ENCODE measurements at regions not wholly inside any gene's neighbourhood (a gene's known extent, or its start where the extent isn't known, plus 50 kb on each side); places are given as distances from the start of the nearest gene placed in this dataset.

DNA sequence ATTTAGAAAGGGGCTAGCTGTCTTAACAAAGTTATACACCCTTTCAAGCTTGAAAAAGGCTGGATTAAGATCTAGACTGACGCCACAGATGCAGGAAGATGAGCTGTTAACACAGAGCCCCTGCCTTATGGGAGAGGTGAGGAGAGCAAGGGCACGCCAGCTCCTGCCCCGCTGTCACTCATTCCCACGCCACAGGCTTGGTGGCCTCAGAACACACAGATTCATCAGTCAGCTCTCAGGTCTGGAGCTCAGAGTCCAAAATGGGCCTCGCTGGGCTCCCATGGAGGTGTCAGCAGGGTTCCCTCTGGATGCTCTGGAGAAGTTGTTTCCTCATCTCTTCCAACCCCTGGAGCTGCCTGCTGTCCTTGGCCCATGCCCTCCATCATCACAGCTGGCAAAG, 554.2 kb downstream of the TCERG1L start:
- no peak for TF ChIP-seq POLR2AphosphoS5 (IDR thresholded peaks at IDR 0.05; ENCODE audit: low read depth)
- TF ChIP-seq JUNB (IDR thresholded peaks at IDR 0.05; ENCODE audit: unreplicated experiment), result no peak
- TF ChIP-seq, protein P1, sequence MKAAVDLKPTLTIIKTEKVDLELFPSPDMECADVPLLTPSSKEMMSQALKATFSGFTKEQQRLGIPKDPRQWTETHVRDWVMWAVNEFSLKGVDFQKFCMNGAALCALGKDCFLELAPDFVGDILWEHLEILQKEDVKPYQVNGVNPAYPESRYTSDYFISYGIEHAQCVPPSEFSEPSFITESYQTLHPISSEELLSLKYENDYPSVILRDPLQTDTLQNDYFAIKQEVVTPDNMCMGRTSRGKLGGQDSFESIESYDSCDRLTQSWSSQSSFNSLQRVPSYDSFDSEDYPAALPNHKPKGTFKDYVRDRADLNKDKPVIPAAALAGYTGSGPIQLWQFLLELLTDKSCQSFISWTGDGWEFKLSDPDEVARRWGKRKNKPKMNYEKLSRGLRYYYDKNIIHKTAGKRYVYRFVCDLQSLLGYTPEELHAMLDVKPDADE (IDR thresholded peaks at IDR 0.05), result no peak
- no peak for TF ChIP-seq CREB1 (CRISPR knock-in tag; IDR thresholded peaks at IDR 0.05; ENCODE audit: low read depth)
- TF ChIP-seq, protein P2, sequence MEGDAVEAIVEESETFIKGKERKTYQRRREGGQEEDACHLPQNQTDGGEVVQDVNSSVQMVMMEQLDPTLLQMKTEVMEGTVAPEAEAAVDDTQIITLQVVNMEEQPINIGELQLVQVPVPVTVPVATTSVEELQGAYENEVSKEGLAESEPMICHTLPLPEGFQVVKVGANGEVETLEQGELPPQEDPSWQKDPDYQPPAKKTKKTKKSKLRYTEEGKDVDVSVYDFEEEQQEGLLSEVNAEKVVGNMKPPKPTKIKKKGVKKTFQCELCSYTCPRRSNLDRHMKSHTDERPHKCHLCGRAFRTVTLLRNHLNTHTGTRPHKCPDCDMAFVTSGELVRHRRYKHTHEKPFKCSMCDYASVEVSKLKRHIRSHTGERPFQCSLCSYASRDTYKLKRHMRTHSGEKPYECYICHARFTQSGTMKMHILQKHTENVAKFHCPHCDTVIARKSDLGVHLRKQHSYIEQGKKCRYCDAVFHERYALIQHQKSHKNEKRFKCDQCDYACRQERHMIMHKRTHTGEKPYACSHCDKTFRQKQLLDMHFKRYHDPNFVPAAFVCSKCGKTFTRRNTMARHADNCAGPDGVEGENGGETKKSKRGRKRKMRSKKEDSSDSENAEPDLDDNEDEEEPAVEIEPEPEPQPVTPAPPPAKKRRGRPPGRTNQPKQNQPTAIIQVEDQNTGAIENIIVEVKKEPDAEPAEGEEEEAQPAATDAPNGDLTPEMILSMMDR (conservative IDR thresholded peaks at IDR 0.05; ENCODE audit: low read depth in 2 of 2), result no peak
- TF ChIP-seq, protein P3, sequence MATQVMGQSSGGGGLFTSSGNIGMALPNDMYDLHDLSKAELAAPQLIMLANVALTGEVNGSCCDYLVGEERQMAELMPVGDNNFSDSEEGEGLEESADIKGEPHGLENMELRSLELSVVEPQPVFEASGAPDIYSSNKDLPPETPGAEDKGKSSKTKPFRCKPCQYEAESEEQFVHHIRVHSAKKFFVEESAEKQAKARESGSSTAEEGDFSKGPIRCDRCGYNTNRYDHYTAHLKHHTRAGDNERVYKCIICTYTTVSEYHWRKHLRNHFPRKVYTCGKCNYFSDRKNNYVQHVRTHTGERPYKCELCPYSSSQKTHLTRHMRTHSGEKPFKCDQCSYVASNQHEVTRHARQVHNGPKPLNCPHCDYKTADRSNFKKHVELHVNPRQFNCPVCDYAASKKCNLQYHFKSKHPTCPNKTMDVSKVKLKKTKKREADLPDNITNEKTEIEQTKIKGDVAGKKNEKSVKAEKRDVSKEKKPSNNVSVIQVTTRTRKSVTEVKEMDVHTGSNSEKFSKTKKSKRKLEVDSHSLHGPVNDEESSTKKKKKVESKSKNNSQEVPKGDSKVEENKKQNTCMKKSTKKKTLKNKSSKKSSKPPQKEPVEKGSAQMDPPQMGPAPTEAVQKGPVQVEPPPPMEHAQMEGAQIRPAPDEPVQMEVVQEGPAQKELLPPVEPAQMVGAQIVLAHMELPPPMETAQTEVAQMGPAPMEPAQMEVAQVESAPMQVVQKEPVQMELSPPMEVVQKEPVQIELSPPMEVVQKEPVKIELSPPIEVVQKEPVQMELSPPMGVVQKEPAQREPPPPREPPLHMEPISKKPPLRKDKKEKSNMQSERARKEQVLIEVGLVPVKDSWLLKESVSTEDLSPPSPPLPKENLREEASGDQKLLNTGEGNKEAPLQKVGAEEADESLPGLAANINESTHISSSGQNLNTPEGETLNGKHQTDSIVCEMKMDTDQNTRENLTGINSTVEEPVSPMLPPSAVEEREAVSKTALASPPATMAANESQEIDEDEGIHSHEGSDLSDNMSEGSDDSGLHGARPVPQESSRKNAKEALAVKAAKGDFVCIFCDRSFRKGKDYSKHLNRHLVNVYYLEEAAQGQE (IDR thresholded peaks at IDR 0.05; ENCODE audit: unreplicated experiment), result no peak
- TF ChIP-seq STAT1 (IDR thresholded peaks at IDR 0.05; ENCODE audit: unreplicated experiment), result no peak
- TF ChIP-seq EZH2phosphoT487 (IDR thresholded peaks at IDR 0.05; ENCODE audit: unreplicated experiment), result no peak
- no peak for TF ChIP-seq EZH2 (IDR thresholded peaks at IDR 0.05; ENCODE audit: low read depth, unreplicated experiment)
- no peak for TF ChIP-seq ZNF331 (CRISPR knock-in tag; IDR thresholded peaks at IDR 0.05; ENCODE audit: low read depth)

All from GM23338 (cell line).